Gastrocnemius medialis (tissue), 4 donors: ENCODE measurements at regions not wholly inside any gene's neighbourhood (a gene's known extent, or its start where the extent isn't known, plus 50 kb on each side); places are given as distances from the start of the nearest gene placed in this dataset.

ENCODE experiments used
- CTCF ChIP-seq, 5 experiments: fragments of 450-650 bp in 3 of 5; fragments of 200-600 bp in 2 of 5; sonication (generic) in 2 of 5; IDR thresholded peaks in 4 of 5; conservative IDR thresholded peaks in 1 of 5; 1 replicate in 4 of 5; 2 replicates in 1 of 5; pipeline ENCODE4 v1.5.1; 2016 to 2019; ENCODE audit warnings: antibody characterized with exemption in 5 of 5, mild to moderate bottlenecking in 3 of 5, moderate library complexity in 3 of 5
- POLR2A ChIP-seq, 2 donors: fragments of 450-650 bp; IDR thresholded peaks; one replicate each; pipeline ENCODE4 v1.6.1; 2017; ENCODE audit warnings: antibody characterized with exemption in 2 of 2, mild to moderate bottlenecking in 2 of 2, moderate library complexity in 2 of 2

- TF ChIP-seq CTCF (IDR thresholded peaks at IDR 0.05 in 4 of 5, conservative IDR thresholded peaks at IDR 0.05 in 1 of 5) (no peak), POLR2A (IDR thresholded peaks at IDR 0.05) (no peak)
Observed at GRCh38 chr6:25034431-25034921, 98.7 kb upstream of the RIPOR2 start.
